A673 (cell line): ENCODE measurements at regions not wholly inside any gene's neighbourhood (a gene's known extent, or its start where the extent isn't known, plus 50 kb on each side); places are given as distances from the start of the nearest gene placed in this dataset.

Source experiments
- BruUV-seq: library from RNA; stranded (reverse); fragments of 400-500 nt; replicated peaks from 2 replicates; lab custom pipeline; 2021; lab: Mats Ljungman, UMichigan
- CTCF ChIA-PET: fragments of 300-600 bp; sonication (Branson Sonifier 250); formaldehyde crosslinking; loops from one replicate; lab custom pipeline; 2022; ENCODE audit warnings: antibody characterized with exemption; lab: Charles Lee
- POLR2A ChIA-PET: fragments of 300-600 bp; sonication (Branson Sonifier 250); formaldehyde crosslinking; loops from one replicate; lab custom pipeline; 2022; ENCODE audit warnings: antibody characterized with exemption; ENCODE audit not compliant: low non-redundant PET; lab: Charles Lee
- DNase-seq: peaks from one replicate; pipeline ENCODE4 v3.0.0-alpha.2; 2015; ENCODE audit warnings: low spot score
- H3K27ac ChIP-seq: fragments of 200-600 bp; sonication (generic); 2 replicates; pipeline ENCODE4 v1.5.1; 2016; ENCODE audit warnings: mixed run types, low read depth, mild to moderate bottlenecking, mixed read lengths, antibody characterized with exemption, low read length; ENCODE audit not compliant: poor library complexity, severe bottlenecking
- H3K27me3 ChIP-seq: fragments of 200-600 bp; sonication (generic); replicated peaks from 2 replicates; pipeline ENCODE4 v1.6.1; 2017; ENCODE audit warnings: mixed run types, low read depth, mild to moderate bottlenecking, mixed read lengths, antibody characterized with exemption, low read length; ENCODE audit not compliant: insufficient read depth, poor library complexity
- H3K36me3 ChIP-seq: fragments of 200-600 bp; sonication (generic); 2 replicates; pipeline ENCODE4 v1.6.1; 2016; ENCODE audit warnings: mixed run types, mild to moderate bottlenecking, mixed read lengths, antibody characterized with exemption, low read length; ENCODE audit not compliant: insufficient read depth, poor library complexity, severe bottlenecking
- H3K4me1 ChIP-seq: fragments of 200-600 bp; sonication (generic); 2 replicates; pipeline ENCODE4 v1.6.1; 2017; ENCODE audit warnings: mixed run types, mild to moderate bottlenecking, mixed read lengths, antibody characterized with exemption, low read length; ENCODE audit not compliant: insufficient read depth, poor library complexity, severe bottlenecking
- H3K4me3 ChIP-seq: fragments of 200-600 bp; sonication (generic); 2 replicates; pipeline ENCODE4 v1.5.1; 2016; ENCODE audit warnings: low read depth, mixed run types, mild to moderate bottlenecking, mixed read lengths, low read length; ENCODE audit not compliant: poor library complexity, severe bottlenecking
- H3K9me3 ChIP-seq: fragments of 200-600 bp; sonication (generic); 2 replicates; pipeline ENCODE4 v1.6.1; 2016; ENCODE audit warnings: mixed run types, low read depth, mild to moderate bottlenecking, mixed read lengths, antibody characterized with exemption, low read length; ENCODE audit not compliant: poor library complexity, severe bottlenecking
- CTCF ChIP-seq: fragments of 300-800, 200-600 bp; sonication (generic); conservative IDR thresholded peaks from 2 replicates; pipeline ENCODE4 v1.5.1; 2017; ENCODE audit warnings: low read depth, mild to moderate bottlenecking, antibody characterized with exemption, low read length, moderate library complexity, mixed read lengths
- EZH2 ChIP-seq: fragments of 200-600 bp; sonication (generic); IDR thresholded peaks from 2 replicates; pipeline ENCODE4 v1.6.1; 2017; ENCODE audit warnings: borderline replicate concordance, low read depth, mild to moderate bottlenecking, mixed read lengths, antibody characterized with exemption, low read length; ENCODE audit not compliant: poor library complexity, severe bottlenecking
- intact Hi-C: fragments of 100-400 bp; cut with micrococcal nuclease; formaldehyde crosslinking; loops from one replicate; pipeline ENCODE4 v1.10.0; 2022; ENCODE audit not compliant: unreplicated experiment

GRCh38 chr12:116442946-116443345 is 116.2 kb upstream of the MAP1LC3B2 start:
- no peak for DNase-seq
- TF ChIP-seq EZH2 (no peak), CTCF (no peak)
- Histone ChIP-seq H3K9me3 (no peaks in the 10 kb centered on the region), H3K4me3 (no peak overlapping the region), H3K36me3 (no peaks in the 10 kb centered on the region), H3K27me3 (no peaks in the 10 kb centered on the region), H3K4me1 (no peaks in the 10 kb centered on the region), H3K27ac (no peak overlapping the region)
- intact Hi-C loops, result no loop called here
- ChIA-PET CTCF (no interaction called here), POLR2A (no interaction called here)
- BruUV-seq, result no TSS peak

- no peaks in the 10 kb centered on the region for H3K9me3 ChIP-seq
These were observed 115.2 kb upstream of the MAP1LC3B2 start for GRCh38 chr12:116443821-116444589.

GRCh38 chr12:116444590-116444943 is 114.6 kb upstream of the MAP1LC3B2 start:
- no TSS peak for BruUV-seq
- no peak for DNase-seq
- H3K9me3 ChIP-seq, result no peaks in the 10 kb centered on the region
- TF ChIP-seq CTCF, result no peak
- TF ChIP-seq EZH2, result no peak
- no peak overlapping the region for H3K4me3 ChIP-seq
- ChIA-PET CTCF (no interaction called here), POLR2A (no interaction called here)
- intact Hi-C loops, result no loop called here
- H3K27me3 ChIP-seq, result no peaks in the 10 kb centered on the region
- no peaks in the 10 kb centered on the region for H3K36me3 ChIP-seq
- no peak overlapping the region for H3K27ac ChIP-seq
- no peaks in the 10 kb centered on the region for H3K4me1 ChIP-seq

More at GRCh38 chr12:116443821-116444589, 115.2 kb upstream of the MAP1LC3B2 start:
- no peaks in the 10 kb centered on the region for H3K4me1 ChIP-seq
- H3K27me3 ChIP-seq, result no peaks in the 10 kb centered on the region
- no peak overlapping the region for H3K27ac ChIP-seq
- ChIA-PET CTCF (no interaction called here), POLR2A (no interaction called here)
- intact Hi-C loops, result no loop called here
- TF ChIP-seq EZH2 (no peak), CTCF (no peak)
- no peak overlapping the region for H3K4me3 ChIP-seq
- no TSS peak for BruUV-seq
- no peak for DNase-seq
- no peaks in the 10 kb centered on the region for H3K36me3 ChIP-seq
